Natural killer cell (primary cell): ENCODE measurements at regions not wholly inside any gene's neighbourhood (a gene's known extent, or its start where the extent isn't known, plus 50 kb on each side); places are given as distances from the start of the nearest gene placed in this dataset.

Experiments
- ATAC-seq, 3 donors: fragments of 150-1000 bp in 2 of 3; fragments of 200-7000 bp in 1 of 3; cut with Tn5 transposase; 1 replicate in 1 of 3; 2 replicates in 2 of 3; pipeline ENCODE4 v1.10.0; 2021; ENCODE audit warnings: mild to moderate bottlenecking in 2 of 3, moderate library complexity in 2 of 3
- DNase-seq, 2 donors: peaks; one replicate each; pipeline versions ENCODE4 v3.0.0 to v3.0.0-alpha.2; 2013 to 2021; ENCODE audit warnings: mixed read lengths in 1 of 2
- H3K27ac ChIP-seq: one replicate; pipeline ENCODE4 v1.5.1; 2013; ENCODE audit warnings: mild to moderate bottlenecking, low read length
- H3K27me3 ChIP-seq: one replicate; pipeline ENCODE4 v1.6.1; 2013; ENCODE audit warnings: low read length; ENCODE audit not compliant: control insufficient read depth, insufficient read depth
- H3K36me3 ChIP-seq: one replicate; pipeline ENCODE4 v1.6.1; 2013; ENCODE audit warnings: low read length; ENCODE audit not compliant: control insufficient read depth, insufficient read depth
- H3K4me1 ChIP-seq: one replicate; pipeline ENCODE4 v1.6.1; 2013; ENCODE audit warnings: low read length; ENCODE audit not compliant: control insufficient read depth, insufficient read depth
- H3K4me3 ChIP-seq: one replicate; pipeline ENCODE4 v1.5.1; 2013; ENCODE audit warnings: low read length
- H3K9me3 ChIP-seq: one replicate; pipeline ENCODE4 v1.6.1; 2013; ENCODE audit warnings: low read length; ENCODE audit not compliant: control insufficient read depth, insufficient read depth
- H3K27ac Mint-ChIP-seq, 2 donors: one replicate each; pipeline ENCODE4 v1.8.0; 2022; ENCODE audit warnings: mild to moderate bottlenecking in 2 of 2, mixed read lengths in 2 of 2, moderate library complexity in 1 of 2
- H3K27me3 Mint-ChIP-seq, 2 donors: one replicate each; pipeline ENCODE4 v1.8.0; 2022; ENCODE audit warnings: low read depth in 2 of 2, mixed read lengths in 2 of 2
- H3K36me3 Mint-ChIP-seq: one replicate; pipeline ENCODE4 v1.8.0; 2022; ENCODE audit warnings: mixed read lengths
- H3K4me1 Mint-ChIP-seq, 2 donors: one replicate each; pipeline ENCODE4 v1.8.0; 2022; ENCODE audit warnings: mixed read lengths in 2 of 2
- H3K4me3 Mint-ChIP-seq: one replicate; pipeline ENCODE4 v1.8.0; 2022; ENCODE audit warnings: mild to moderate bottlenecking, moderate library complexity, mixed read lengths
- H3K9me3 Mint-ChIP-seq, 2 donors: one replicate each; pipeline ENCODE4 v1.8.0; 2022; ENCODE audit warnings: mixed read lengths in 2 of 2
- WGBS: methylation state at CpG from one replicate; pipeline ENCODE4 v1.1.7; 2013; ENCODE audit warnings: missing lambda C conversion rate; ENCODE audit not compliant: insufficient coverage; 5-methylcytosine and 5-hydroxymethylcytosine counted together
- intact Hi-C: fragments of 100-400 bp; cut with micrococcal nuclease; formaldehyde crosslinking; loops from one replicate; pipeline ENCODE4 v1.14.2; 2022
- TF ChIP-seq, protein P1 (sequence below): fragments of 200-600 bp; IDR thresholded peaks from one replicate; pipeline ENCODE4 v1.8.0; 2022; ENCODE audit warnings: antibody characterized with exemption

- Mint-ChIP-seq H3K27ac (no peak overlapping the region), H3K4me3 (no peak overlapping the region), H3K4me1 (no peaks in the 10 kb centered on the region), H3K27me3 (peaks cover 22 to 28% of the 10 kb centered on the region in 2 donors), H3K9me3 (no peaks in the 10 kb centered on the region), H3K36me3 (no peaks in the 10 kb centered on the region)
- ATAC-seq (no peak), DNase-seq (no peak)
- H3K4me3 ChIP-seq = no peak overlapping the region
- intact Hi-C loops = no loop called here
- WGBS = 97% methylated on average over 14 of the region's 14 CpGs
- TF ChIP-seq, protein P1, sequence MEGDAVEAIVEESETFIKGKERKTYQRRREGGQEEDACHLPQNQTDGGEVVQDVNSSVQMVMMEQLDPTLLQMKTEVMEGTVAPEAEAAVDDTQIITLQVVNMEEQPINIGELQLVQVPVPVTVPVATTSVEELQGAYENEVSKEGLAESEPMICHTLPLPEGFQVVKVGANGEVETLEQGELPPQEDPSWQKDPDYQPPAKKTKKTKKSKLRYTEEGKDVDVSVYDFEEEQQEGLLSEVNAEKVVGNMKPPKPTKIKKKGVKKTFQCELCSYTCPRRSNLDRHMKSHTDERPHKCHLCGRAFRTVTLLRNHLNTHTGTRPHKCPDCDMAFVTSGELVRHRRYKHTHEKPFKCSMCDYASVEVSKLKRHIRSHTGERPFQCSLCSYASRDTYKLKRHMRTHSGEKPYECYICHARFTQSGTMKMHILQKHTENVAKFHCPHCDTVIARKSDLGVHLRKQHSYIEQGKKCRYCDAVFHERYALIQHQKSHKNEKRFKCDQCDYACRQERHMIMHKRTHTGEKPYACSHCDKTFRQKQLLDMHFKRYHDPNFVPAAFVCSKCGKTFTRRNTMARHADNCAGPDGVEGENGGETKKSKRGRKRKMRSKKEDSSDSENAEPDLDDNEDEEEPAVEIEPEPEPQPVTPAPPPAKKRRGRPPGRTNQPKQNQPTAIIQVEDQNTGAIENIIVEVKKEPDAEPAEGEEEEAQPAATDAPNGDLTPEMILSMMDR = no peak
- no peak overlapping the region for H3K27ac ChIP-seq
- no peaks in the 10 kb centered on the region for H3K9me3 ChIP-seq
- no peaks in the 10 kb centered on the region for H3K36me3 ChIP-seq
- peaks cover 3% of the 10 kb centered on the region for H3K27me3 ChIP-seq
- H3K4me1 ChIP-seq = no peaks in the 10 kb centered on the region
These were observed 107.0 kb upstream of the MTAP start for GRCh38 chr9:21695443-21695842.

GRCh38 chr9:21695874-21696341 lies 106.5 kb upstream of the MTAP start:
- no peaks in the 10 kb centered on the region for H3K9me3 ChIP-seq
- peaks cover 3% of the 10 kb centered on the region for H3K27me3 ChIP-seq
- TF ChIP-seq, protein P1 = no peak
- DNase-seq = no peak
- no peak overlapping the region for H3K4me3 ChIP-seq
- no peaks in the 10 kb centered on the region for H3K4me1 ChIP-seq
- ATAC-seq = no peak
- H3K27ac Mint-ChIP-seq = no peak overlapping the region
- H3K9me3 Mint-ChIP-seq = no peaks in the 10 kb centered on the region
- H3K27me3 Mint-ChIP-seq = peaks cover 23 to 28% of the 10 kb centered on the region in 2 donors
- H3K36me3 ChIP-seq = no peaks in the 10 kb centered on the region
- no peaks in the 10 kb centered on the region for H3K36me3 Mint-ChIP-seq
- no peak overlapping the region for H3K27ac ChIP-seq
- intact Hi-C loops = no loop called here
- no peaks in the 10 kb centered on the region for H3K4me1 Mint-ChIP-seq
- H3K4me3 Mint-ChIP-seq = no peak overlapping the region
- WGBS = 96% methylated on average over 25 of the region's 25 CpGs

DNA sequence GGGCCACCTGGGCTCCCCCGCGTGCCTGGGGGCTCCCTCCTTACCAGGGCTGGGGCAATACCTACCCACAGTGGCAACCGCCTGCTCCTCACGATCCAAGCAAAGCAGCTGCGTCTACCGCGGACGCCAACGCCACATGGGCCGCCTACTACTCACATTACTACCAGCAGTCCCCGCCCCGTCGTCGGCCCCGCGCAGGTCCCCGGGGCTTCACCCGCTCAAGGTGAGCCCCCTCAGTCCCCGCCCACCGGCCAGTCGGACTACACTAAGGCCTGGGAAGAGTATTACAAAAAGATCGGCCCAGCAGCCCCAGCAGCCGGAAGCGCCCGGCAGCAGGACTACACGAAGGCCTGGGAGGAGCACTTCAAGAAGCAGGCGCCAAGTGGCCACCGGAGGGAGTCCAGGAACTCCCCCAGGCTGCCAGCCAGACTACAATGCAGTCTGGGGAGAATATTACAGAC lies 106.0 kb upstream of the MTAP start:
- Mint-ChIP-seq H3K36me3 (no peaks in the 10 kb centered on the region), H3K4me3 (no peak overlapping the region), H3K4me1 (no peaks in the 10 kb centered on the region), H3K9me3 (no peaks in the 10 kb centered on the region), H3K27ac (no peak overlapping the region), H3K27me3 (peaks cover 22 to 24% of the 10 kb centered on the region in 2 donors)
- DNase-seq = no peak
- WGBS = 72% methylated on average over 28 of the region's 28 CpGs
- TF ChIP-seq, protein P1 = no peak
- Histone ChIP-seq H3K27ac (no peak overlapping the region), H3K4me1 (no peaks in the 10 kb centered on the region), H3K36me3 (no peaks in the 10 kb centered on the region), H3K27me3 (no peaks in the 10 kb centered on the region), H3K9me3 (no peaks in the 10 kb centered on the region), H3K4me3 (no peak overlapping the region)
- intact Hi-C loops = no loop called here
- ATAC-seq = no peak

- DNase-seq = no peak
- Histone ChIP-seq H3K4me3 (no peak overlapping the region), H3K4me1 (no peaks in the 10 kb centered on the region), H3K9me3 (no peaks in the 10 kb centered on the region), H3K27me3 (peaks cover under 1% of the 10 kb centered on the region), H3K36me3 (no peaks in the 10 kb centered on the region), H3K27ac (no peak overlapping the region)
- H3K4me1 Mint-ChIP-seq = peaks cover 0 to 6% of the 10 kb centered on the region in 2 donors
- no peak overlapping the region for H3K27ac Mint-ChIP-seq
- no peaks in the 10 kb centered on the region for H3K36me3 Mint-ChIP-seq
- WGBS = 81% methylated on average over 3 of the region's 4 CpGs
- TF ChIP-seq, protein P1 = no peak
- peaks cover 20 to 37% of the 10 kb centered on the region in 2 donors for H3K27me3 Mint-ChIP-seq
- no peak overlapping the region for H3K4me3 Mint-ChIP-seq
- intact Hi-C loops = no loop called here
- ATAC-seq = no peak
- H3K9me3 Mint-ChIP-seq = no peaks in the 10 kb centered on the region
These were observed 94.2 kb upstream of the MTAP start for GRCh38 chr9:21708260-21708711.
